ENCODE measurements at regions not wholly inside any gene's neighbourhood (a gene's known extent, or its start where the extent isn't known, plus 50 kb on each side); places are given as distances from the start of the nearest gene placed in this dataset.
"Not testable (repeated sequence)": the region's sequence is repeated elsewhere in the genome, so short reads cannot be mapped to it uniquely, and the experiment has no call there.

DNA sequence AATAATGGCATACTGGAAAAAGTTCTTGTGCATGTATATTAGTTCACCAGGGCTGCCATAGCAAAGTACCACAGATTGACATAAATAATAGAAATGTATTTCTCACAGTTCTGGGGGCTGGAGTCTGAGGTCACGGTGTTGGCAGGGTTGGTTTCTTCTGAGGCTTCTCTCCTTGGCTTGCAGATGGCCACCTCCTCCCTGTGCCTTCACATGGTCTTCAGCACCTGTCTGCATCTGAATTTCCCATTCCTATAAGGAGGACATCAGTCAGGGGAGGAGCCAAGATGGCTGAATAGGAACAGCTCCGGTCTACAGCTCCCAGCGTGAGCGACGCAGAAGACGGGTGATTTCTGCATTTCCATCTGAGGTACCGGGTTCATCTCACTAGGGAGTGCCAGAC, 70.0 kb downstream of the MAFB start:
- TF ChIP-seq POLR2A (IDR thresholded peaks at IDR 0.05; ENCODE audit: low read length); GATA1 (IDR thresholded peaks at IDR 0.05; ENCODE audit: low read depth, low read length): not testable (repeated sequence)
